Vagina (tissue), 2 donors: ENCODE measurements at regions not wholly inside any gene's neighbourhood (a gene's known extent, or its start where the extent isn't known, plus 50 kb on each side); places are given as distances from the start of the nearest gene placed in this dataset.

ENCODE experiments used
- DNase-seq, 2 donors: peaks; one replicate each; pipeline ENCODE4 v3.0.0-alpha.2; 2017; ENCODE audit errors: extremely low spot score in 2 of 2
- H3K27ac ChIP-seq: fragments of 200-600 bp; sonication (generic); one replicate; pipeline ENCODE4 v1.5.1; 2019
- H3K27me3 ChIP-seq: fragments of 200-600 bp; sonication (generic); one replicate; pipeline ENCODE4 v1.5.1; 2019
- H3K36me3 ChIP-seq, 2 donors: fragments of 200-600 bp; sonication (generic); one replicate each; pipeline ENCODE4 v1.5.1; 2017 to 2019
- H3K4me1 ChIP-seq: fragments of 200-600 bp; sonication (generic); one replicate; pipeline ENCODE4 v1.5.1; 2019
- H3K4me3 ChIP-seq, 2 donors: fragments of 200-600 bp; sonication (generic); 1 replicate in 1 of 2; 2 replicates in 1 of 2; pipeline ENCODE4 v1.5.1; 2016 to 2019
- H3K9me3 ChIP-seq: fragments of 200-600 bp; sonication (generic); one replicate; pipeline ENCODE4 v1.5.1; 2019
- CTCF ChIP-seq, 3 experiments: fragments of 450-650 bp in 2 of 3; fragments of 200-600 bp in 1 of 3; sonication (generic) in 1 of 3; IDR thresholded peaks; one replicate each; pipeline ENCODE4 v1.5.1; 2017 to 2019; ENCODE audit warnings: antibody characterized with exemption in 3 of 3, mild to moderate bottlenecking in 2 of 3, moderate library complexity in 2 of 3
- POLR2A ChIP-seq, 2 donors: fragments of 450-650 bp; IDR thresholded peaks; one replicate each; pipeline ENCODE4 v1.6.1; 2017; ENCODE audit warnings: antibody characterized with exemption in 2 of 2, mild to moderate bottlenecking in 2 of 2, moderate library complexity in 2 of 2
- POLR2AphosphoS5 ChIP-seq, 2 donors: sonication (generic); formaldehyde crosslinking; IDR thresholded peaks; one replicate each; pipeline ENCODE4 v1.9.0; 2017; ENCODE audit warnings: antibody characterized with exemption in 2 of 2, mild to moderate bottlenecking in 2 of 2, low read depth in 1 of 2; ENCODE audit not compliant: insufficient read depth in 1 of 2
- intact Hi-C: fragments of 100-400 bp; cut with DNase I; formaldehyde crosslinking; loops from one replicate; pipeline ENCODE4 v1.15.1; 2023

- Histone ChIP-seq H3K27ac (no peak overlapping the region), H3K4me3 (no peak overlapping the region), H3K27me3 (no peaks in the 10 kb centered on the region), H3K9me3 (no peaks in the 10 kb centered on the region), H3K4me1 (no peaks in the 10 kb centered on the region), H3K36me3 (no peaks in the 10 kb centered on the region)
- intact Hi-C loops: no loop called here
- TF ChIP-seq POLR2AphosphoS5 (IDR thresholded peaks at IDR 0.05; ENCODE audit: insufficient read depth in 1 of 2, low read depth in 1 of 2) (no peak), POLR2A (IDR thresholded peaks at IDR 0.05) (no peak), CTCF (IDR thresholded peaks at IDR 0.05) (no peak)
- no peak for DNase-seq
Observed at GRCh38 chr9:24820196-24820595, 274.5 kb upstream of the IZUMO3 start.

- intact Hi-C loops: no loop called here
- no peak for DNase-seq
- Histone ChIP-seq H3K9me3 (no peaks in the 10 kb centered on the region), H3K4me1 (no peaks in the 10 kb centered on the region), H3K36me3 (no peaks in the 10 kb centered on the region), H3K4me3 (no peak overlapping the region), H3K27ac (no peak overlapping the region), H3K27me3 (no peaks in the 10 kb centered on the region)
- TF ChIP-seq POLR2A (IDR thresholded peaks at IDR 0.05) (no peak), CTCF (IDR thresholded peaks at IDR 0.05) (no peak), POLR2AphosphoS5 (IDR thresholded peaks at IDR 0.05; ENCODE audit: insufficient read depth in 1 of 2, low read depth in 1 of 2) (no peak)
Observed at GRCh38 chr9:24817756-24818155, 272.1 kb upstream of the IZUMO3 start.

GRCh38 chr9:24816006-24816405 is 270.3 kb upstream of the IZUMO3 start:
- Histone ChIP-seq H3K9me3 (no peaks in the 10 kb centered on the region), H3K4me1 (no peaks in the 10 kb centered on the region), H3K27ac (no peak overlapping the region), H3K4me3 (no peak overlapping the region), H3K27me3 (no peaks in the 10 kb centered on the region), H3K36me3 (no peaks in the 10 kb centered on the region)
- TF ChIP-seq POLR2A (IDR thresholded peaks at IDR 0.05) (no peak), CTCF (IDR thresholded peaks at IDR 0.05) (no peak), POLR2AphosphoS5 (IDR thresholded peaks at IDR 0.05; ENCODE audit: insufficient read depth in 1 of 2, low read depth in 1 of 2) (no peak)
- intact Hi-C loops: no loop called here
- no peak for DNase-seq

GRCh38 chr9:24801344-24801743 is 255.6 kb upstream of the IZUMO3 start:
- no peaks in the 10 kb centered on the region for H3K27me3 ChIP-seq
- H3K4me1 ChIP-seq: no peaks in the 10 kb centered on the region
- H3K27ac ChIP-seq: no peak overlapping the region
- no peak for DNase-seq
- H3K4me3 ChIP-seq: no peak overlapping the region
- TF ChIP-seq POLR2AphosphoS5 (IDR thresholded peaks at IDR 0.05; ENCODE audit: insufficient read depth in 1 of 2, low read depth in 1 of 2) (no peak), CTCF (IDR thresholded peaks at IDR 0.05) (no peak), POLR2A (IDR thresholded peaks at IDR 0.05) (no peak)
- H3K36me3 ChIP-seq: no peaks in the 10 kb centered on the region
- intact Hi-C loops: no loop called here
- no peaks in the 10 kb centered on the region for H3K9me3 ChIP-seq

GRCh38 chr9:24793787-24794186 is 248.1 kb upstream of the IZUMO3 start:
- no peak overlapping the region for H3K27ac ChIP-seq
- intact Hi-C loops: no loop called here
- no peak overlapping the region for H3K4me3 ChIP-seq
- no peak for DNase-seq
- no peaks in the 10 kb centered on the region for H3K36me3 ChIP-seq
- no peaks in the 10 kb centered on the region for H3K4me1 ChIP-seq
- TF ChIP-seq POLR2A (IDR thresholded peaks at IDR 0.05) (no peak), POLR2AphosphoS5 (IDR thresholded peaks at IDR 0.05; ENCODE audit: insufficient read depth in 1 of 2, low read depth in 1 of 2) (no peak), CTCF (IDR thresholded peaks at IDR 0.05) (no peak)
- H3K9me3 ChIP-seq: no peaks in the 10 kb centered on the region
- no peaks in the 10 kb centered on the region for H3K27me3 ChIP-seq
